ENCODE measurements at regions not wholly inside any gene's neighbourhood (a gene's known extent, or its start where the extent isn't known, plus 50 kb on each side); places are given as distances from the start of the nearest gene placed in this dataset.

GRCh38 chr11:111101881-111102280, 143.6 kb upstream of the POU2AF2 start:
- TF ChIP-seq, protein P1, sequence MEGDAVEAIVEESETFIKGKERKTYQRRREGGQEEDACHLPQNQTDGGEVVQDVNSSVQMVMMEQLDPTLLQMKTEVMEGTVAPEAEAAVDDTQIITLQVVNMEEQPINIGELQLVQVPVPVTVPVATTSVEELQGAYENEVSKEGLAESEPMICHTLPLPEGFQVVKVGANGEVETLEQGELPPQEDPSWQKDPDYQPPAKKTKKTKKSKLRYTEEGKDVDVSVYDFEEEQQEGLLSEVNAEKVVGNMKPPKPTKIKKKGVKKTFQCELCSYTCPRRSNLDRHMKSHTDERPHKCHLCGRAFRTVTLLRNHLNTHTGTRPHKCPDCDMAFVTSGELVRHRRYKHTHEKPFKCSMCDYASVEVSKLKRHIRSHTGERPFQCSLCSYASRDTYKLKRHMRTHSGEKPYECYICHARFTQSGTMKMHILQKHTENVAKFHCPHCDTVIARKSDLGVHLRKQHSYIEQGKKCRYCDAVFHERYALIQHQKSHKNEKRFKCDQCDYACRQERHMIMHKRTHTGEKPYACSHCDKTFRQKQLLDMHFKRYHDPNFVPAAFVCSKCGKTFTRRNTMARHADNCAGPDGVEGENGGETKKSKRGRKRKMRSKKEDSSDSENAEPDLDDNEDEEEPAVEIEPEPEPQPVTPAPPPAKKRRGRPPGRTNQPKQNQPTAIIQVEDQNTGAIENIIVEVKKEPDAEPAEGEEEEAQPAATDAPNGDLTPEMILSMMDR (IDR thresholded peaks at IDR 0.05; ENCODE audit: insufficient read depth, low read length, poor library complexity, severe bottlenecking), result no peak
- no peak overlapping the region for H3K4me3 ChIP-seq (ENCODE audit: low read depth, low read length)

DNA sequence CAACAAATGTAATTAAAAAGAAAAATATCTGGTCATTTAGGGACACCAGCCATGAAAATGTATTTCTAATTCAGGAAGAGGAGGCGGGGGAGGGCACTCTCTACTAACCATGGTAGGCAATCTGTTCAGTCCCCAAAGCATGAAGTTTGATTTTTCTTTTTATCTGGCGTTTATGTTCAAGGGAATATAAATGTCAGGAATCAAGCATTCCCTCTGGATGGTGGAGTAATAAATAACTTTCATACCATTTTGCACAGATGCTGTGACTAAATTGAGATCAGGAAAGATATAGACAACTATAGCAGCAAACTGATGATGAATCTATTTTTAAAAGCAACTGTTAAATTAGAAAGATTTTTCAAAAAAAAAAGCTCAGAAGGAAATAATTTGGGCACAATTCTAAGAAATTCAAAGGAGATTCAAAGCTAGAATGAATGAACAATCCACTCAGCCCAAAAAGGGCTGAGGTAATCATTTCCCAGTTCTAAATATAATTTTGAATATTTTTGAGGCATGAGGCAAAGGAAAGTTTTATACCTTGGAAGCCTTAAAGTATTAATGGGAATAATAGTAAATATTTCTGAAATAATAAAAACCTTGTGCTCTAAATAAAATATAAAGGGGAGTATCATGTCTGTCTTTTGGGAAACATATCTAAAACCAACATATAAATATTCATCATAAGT, 146.4 kb upstream of the POU2AF2 start:
- DNase-seq (ENCODE audit: low read depth), result no peak
- Histone ChIP-seq H3K27me3 (ENCODE audit: control insufficient read depth, insufficient read depth, low read length) (no peaks in the 10 kb centered on the region), H3K36me3 (ENCODE audit: control insufficient read depth, insufficient read depth, low read length) (no peaks in the 10 kb centered on the region), H3K4me3 (ENCODE audit: low read depth, low read length) (no peak overlapping the region)
- TF ChIP-seq, protein P1 (IDR thresholded peaks at IDR 0.05; ENCODE audit: insufficient read depth, low read length, poor library complexity, severe bottlenecking), result no peak

More at GRCh38 chr11:111101881-111102280, 143.6 kb upstream of the POU2AF2 start:
- H3K27me3 ChIP-seq (ENCODE audit: control insufficient read depth, insufficient read depth, low read length), result no peaks in the 10 kb centered on the region
- H3K36me3 ChIP-seq (ENCODE audit: control insufficient read depth, insufficient read depth, low read length), result no peaks in the 10 kb centered on the region
- DNase-seq (ENCODE audit: low read depth), result no peak

DNA sequence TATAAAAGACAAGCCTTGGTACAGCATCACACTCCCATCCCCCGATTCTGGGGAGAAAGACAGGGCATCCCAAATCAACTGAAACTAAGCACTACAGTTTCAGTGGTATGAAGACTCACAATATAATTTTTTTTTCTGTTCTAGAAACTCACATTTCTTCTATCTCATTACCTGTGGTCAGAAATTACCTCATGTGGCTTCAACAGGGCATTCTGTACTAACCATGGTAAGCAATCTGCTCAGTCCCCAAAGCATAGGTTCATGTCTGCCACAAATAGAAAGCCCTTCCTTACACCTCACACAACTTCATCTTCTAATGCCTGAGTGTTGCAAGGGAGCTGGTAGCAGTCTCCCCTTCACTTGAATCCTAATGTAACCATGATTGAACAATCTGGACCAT, 147.4 kb upstream of the POU2AF2 start:
- no peak overlapping the region for H3K4me3 ChIP-seq (ENCODE audit: low read depth, low read length)
- no peak for DNase-seq (ENCODE audit: low read depth)
- no peaks in the 10 kb centered on the region for H3K36me3 ChIP-seq (ENCODE audit: control insufficient read depth, insufficient read depth, low read length)
- TF ChIP-seq, protein P1 (IDR thresholded peaks at IDR 0.05; ENCODE audit: insufficient read depth, low read length, poor library complexity, severe bottlenecking), result no peak
- H3K27me3 ChIP-seq (ENCODE audit: control insufficient read depth, insufficient read depth, low read length), result no peaks in the 10 kb centered on the region

DNA sequence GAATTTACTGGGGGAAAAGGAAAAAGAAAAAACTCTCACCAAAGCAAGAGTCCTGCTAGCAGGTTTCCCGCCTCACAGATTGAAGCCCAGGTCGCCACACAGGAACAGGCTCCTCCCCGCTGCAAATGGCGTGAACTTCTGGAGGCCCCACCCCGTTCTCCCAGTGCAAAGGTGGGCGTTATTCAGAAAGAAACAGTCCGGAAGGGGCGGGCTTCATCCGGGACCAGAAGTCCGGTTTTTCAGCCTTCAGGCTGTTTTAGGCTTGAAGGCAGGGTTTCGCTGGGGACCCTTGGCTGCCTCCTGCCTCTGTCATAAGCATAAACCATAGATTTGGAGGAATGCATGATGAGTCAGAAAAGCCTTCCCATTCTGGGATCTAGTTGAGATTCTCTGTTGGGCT, 148.3 kb upstream of the POU2AF2 start:
- TF ChIP-seq, protein P1 (IDR thresholded peaks at IDR 0.05; ENCODE audit: insufficient read depth, low read length, poor library complexity, severe bottlenecking), result no peak
- Histone ChIP-seq H3K36me3 (ENCODE audit: control insufficient read depth, insufficient read depth, low read length) (no peaks in the 10 kb centered on the region), H3K27me3 (ENCODE audit: control insufficient read depth, insufficient read depth, low read length) (no peaks in the 10 kb centered on the region), H3K4me3 (ENCODE audit: low read depth, low read length) (no peak overlapping the region)
- no peak for DNase-seq (ENCODE audit: low read depth)

- TF ChIP-seq, protein P1 (IDR thresholded peaks at IDR 0.05; ENCODE audit: insufficient read depth, low read length, poor library complexity, severe bottlenecking), result no peak
- no peak for DNase-seq (ENCODE audit: low read depth)
These were observed 150.2 kb upstream of the POU2AF2 start for GRCh38 chr11:111095327-111095726.

DNA sequence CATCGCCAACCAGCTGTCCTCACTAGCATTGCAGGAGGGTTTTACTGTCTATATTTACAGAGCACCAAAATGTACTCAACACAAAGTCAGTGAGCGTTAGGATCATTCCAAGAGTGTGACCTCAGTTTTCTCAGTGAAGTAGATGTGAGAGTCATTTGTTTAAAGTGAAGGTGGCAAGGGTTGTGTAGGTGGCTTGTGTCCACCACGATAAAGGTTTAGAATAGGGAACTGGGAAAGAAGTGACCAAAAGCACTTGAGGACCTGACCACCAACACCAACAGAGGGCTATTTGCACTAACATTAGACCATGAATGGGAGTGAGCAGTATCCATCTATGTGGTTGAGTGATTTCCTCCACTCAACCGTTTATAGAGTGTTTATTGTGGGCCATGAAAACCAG, 152.5 kb upstream of the POU2AF2 start:
- TF ChIP-seq, protein P1 (IDR thresholded peaks at IDR 0.05; ENCODE audit: insufficient read depth, low read length, poor library complexity, severe bottlenecking), result no peak
- H3K36me3 ChIP-seq (ENCODE audit: control insufficient read depth, insufficient read depth, low read length), result no peaks in the 10 kb centered on the region
- no peak for DNase-seq (ENCODE audit: low read depth)
- H3K4me3 ChIP-seq (ENCODE audit: low read depth, low read length), result no peak overlapping the region
- H3K27me3 ChIP-seq (ENCODE audit: control insufficient read depth, insufficient read depth, low read length), result no peaks in the 10 kb centered on the region

More at GRCh38 chr11:111095327-111095726, 150.2 kb upstream of the POU2AF2 start:
- no peak overlapping the region for H3K4me3 ChIP-seq (ENCODE audit: low read depth, low read length)
- no peaks in the 10 kb centered on the region for H3K36me3 ChIP-seq (ENCODE audit: control insufficient read depth, insufficient read depth, low read length)
- H3K27me3 ChIP-seq (ENCODE audit: control insufficient read depth, insufficient read depth, low read length), result no peaks in the 10 kb centered on the region
